Neural progenitor cell (in vitro differentiated cells): ENCODE measurements at regions not wholly inside any gene's neighbourhood (a gene's known extent, or its start where the extent isn't known, plus 50 kb on each side); places are given as distances from the start of the nearest gene placed in this dataset.

Source experiments
- DNase-seq: peaks from one replicate; pipeline ENCODE4 v3.0.0-alpha.2; 2016; ENCODE audit warnings: low spot score
- H2AFZ ChIP-seq: fragments of 200-600 bp; sonication (generic); replicated peaks from 2 replicates; pipeline ENCODE4 v1.6.1; 2016; ENCODE audit warnings: antibody characterized with exemption
- H3F3A ChIP-seq: fragments of 200-600 bp; sonication (generic); 2 replicates; pipeline ENCODE4 v1.6.1; 2016; ENCODE audit warnings: antibody characterized with exemption, low read depth
- H3K27ac ChIP-seq: fragments of 200-600 bp; sonication (generic); 2 replicates; pipeline ENCODE4 v1.5.1; 2016; ENCODE audit warnings: mild to moderate bottlenecking
- H3K27me3 ChIP-seq: fragments of 200-600 bp; sonication (generic); 2 replicates; pipeline ENCODE4 v1.6.1; 2016; ENCODE audit warnings: mild to moderate bottlenecking, moderate library complexity
- H3K36me3 ChIP-seq: fragments of 200-600 bp; sonication (generic); 2 replicates; pipeline ENCODE4 v1.5.1; 2016
- H3K4me1 ChIP-seq: fragments of 200-600 bp; sonication (generic); 2 replicates; pipeline ENCODE4 v1.6.1; 2016; ENCODE audit warnings: mixed run types
- H3K4me2 ChIP-seq: fragments of 200-600 bp; sonication (generic); 2 replicates; pipeline ENCODE4 v1.6.1; 2016
- H3K4me3 ChIP-seq: fragments of 200-600 bp; sonication (generic); 2 replicates; pipeline ENCODE4 v1.5.1; 2016
- H3K79me2 ChIP-seq: fragments of 200-600 bp; sonication (generic); 2 replicates; pipeline ENCODE4 v1.6.1; 2016; ENCODE audit warnings: low read depth
- H3K9ac ChIP-seq: fragments of 200-600 bp; sonication (generic); 2 replicates; pipeline ENCODE4 v1.6.1; 2016
- H3K9me3 ChIP-seq: fragments of 200-600 bp; sonication (generic); 2 replicates; pipeline ENCODE4 v1.5.1; 2016; ENCODE audit warnings: low read depth
- H4K20me1 ChIP-seq: fragments of 200-600 bp; sonication (generic); 2 replicates; pipeline ENCODE4 v1.6.1; 2016; ENCODE audit warnings: low read depth
- H3K27ac Mint-ChIP-seq: 3 replicates; pipeline ENCODE4 v1.8.0; 2021; ENCODE audit warnings: mixed read lengths
- H3K27me3 Mint-ChIP-seq: 2 replicates; pipeline ENCODE4 v1.8.0; 2022; ENCODE audit warnings: low read depth, mild to moderate bottlenecking, inconsistent platforms, moderate library complexity, mixed read lengths; ENCODE audit not compliant: insufficient read depth
- H3K36me3 Mint-ChIP-seq: 3 replicates; pipeline ENCODE4 v1.8.0; 2021; ENCODE audit warnings: mixed read lengths
- H3K4me1 Mint-ChIP-seq: 3 replicates; pipeline ENCODE4 v1.8.0; 2021; ENCODE audit warnings: mixed read lengths
- H3K4me3 Mint-ChIP-seq: 3 replicates; pipeline ENCODE4 v1.8.0; 2021; ENCODE audit warnings: mild to moderate bottlenecking, moderate library complexity, mixed read lengths
- H3K9me3 Mint-ChIP-seq: 3 replicates; pipeline ENCODE4 v1.8.0; 2020; ENCODE audit warnings: mixed read lengths
- EZH2 ChIP-seq: fragments of 200-600 bp; sonication (generic); IDR thresholded peaks from 2 replicates; pipeline ENCODE4 v1.6.1; 2017; ENCODE audit warnings: antibody characterized with exemption, mild to moderate bottlenecking, moderate library complexity
- EZH2phosphoT487 ChIP-seq: fragments of 200-600 bp; sonication (generic); IDR thresholded peaks from 2 replicates; pipeline ENCODE4 v1.6.1; 2017; ENCODE audit warnings: antibody characterized with exemption
- TF ChIP-seq, protein P1 (sequence below): fragments of 200-600 bp; sonication (generic); IDR thresholded peaks from 2 replicates; pipeline ENCODE4 v1.5.1; 2017; ENCODE audit warnings: antibody characterized with exemption, mild to moderate bottlenecking

GRCh38 chr7:25735674-25736242 is 416.2 kb upstream of the NFE2L3 start:
- H3K9me3 Mint-ChIP-seq, result peaks cover 8% of the 10 kb centered on the region
- H3K4me1 ChIP-seq, result peaks cover 32% of the 10 kb centered on the region

GRCh38 chr7:25738528-25738927 is 413.5 kb upstream of the NFE2L3 start:
- H3K27me3 ChIP-seq, result no peaks in the 10 kb centered on the region
- peaks cover 10% of the 10 kb centered on the region for H3K4me1 ChIP-seq
- peak overlapping the region; percentile 47 for H3K27ac Mint-ChIP-seq
- H3K9me3 Mint-ChIP-seq, result peaks cover 6% of the 10 kb centered on the region
- no peaks in the 10 kb centered on the region for H3K27me3 Mint-ChIP-seq
- TF ChIP-seq EZH2phosphoT487 (no peak), EZH2 (no peak)
- TF ChIP-seq, protein P1, sequence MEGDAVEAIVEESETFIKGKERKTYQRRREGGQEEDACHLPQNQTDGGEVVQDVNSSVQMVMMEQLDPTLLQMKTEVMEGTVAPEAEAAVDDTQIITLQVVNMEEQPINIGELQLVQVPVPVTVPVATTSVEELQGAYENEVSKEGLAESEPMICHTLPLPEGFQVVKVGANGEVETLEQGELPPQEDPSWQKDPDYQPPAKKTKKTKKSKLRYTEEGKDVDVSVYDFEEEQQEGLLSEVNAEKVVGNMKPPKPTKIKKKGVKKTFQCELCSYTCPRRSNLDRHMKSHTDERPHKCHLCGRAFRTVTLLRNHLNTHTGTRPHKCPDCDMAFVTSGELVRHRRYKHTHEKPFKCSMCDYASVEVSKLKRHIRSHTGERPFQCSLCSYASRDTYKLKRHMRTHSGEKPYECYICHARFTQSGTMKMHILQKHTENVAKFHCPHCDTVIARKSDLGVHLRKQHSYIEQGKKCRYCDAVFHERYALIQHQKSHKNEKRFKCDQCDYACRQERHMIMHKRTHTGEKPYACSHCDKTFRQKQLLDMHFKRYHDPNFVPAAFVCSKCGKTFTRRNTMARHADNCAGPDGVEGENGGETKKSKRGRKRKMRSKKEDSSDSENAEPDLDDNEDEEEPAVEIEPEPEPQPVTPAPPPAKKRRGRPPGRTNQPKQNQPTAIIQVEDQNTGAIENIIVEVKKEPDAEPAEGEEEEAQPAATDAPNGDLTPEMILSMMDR, result no peak
- no peak overlapping the region for H3K27ac ChIP-seq
- no peaks in the 10 kb centered on the region for H3K36me3 ChIP-seq
- no peak overlapping the region for H2AFZ ChIP-seq
- no peak overlapping the region for H3K4me2 ChIP-seq
- H3K4me3 ChIP-seq, result no peak overlapping the region
- H3K9me3 ChIP-seq, result no peaks in the 10 kb centered on the region
- no peak for DNase-seq
- no peak overlapping the region for H3K4me3 Mint-ChIP-seq
- no peaks in the 10 kb centered on the region for H3K79me2 ChIP-seq
- no peaks in the 10 kb centered on the region for H3K36me3 Mint-ChIP-seq
- no peaks in the 10 kb centered on the region for H4K20me1 ChIP-seq
- peaks cover 37% of the 10 kb centered on the region for H3K4me1 Mint-ChIP-seq
- no peaks in the 10 kb centered on the region for H3F3A ChIP-seq
- H3K9ac ChIP-seq, result no peak overlapping the region

More at GRCh38 chr7:25735674-25736242, 416.2 kb upstream of the NFE2L3 start:
- DNase-seq, result no peak
- Histone ChIP-seq H3K27me3 (no peaks in the 10 kb centered on the region), H3K36me3 (no peaks in the 10 kb centered on the region), H3K79me2 (no peaks in the 10 kb centered on the region), H3K4me3 (no peak overlapping the region), H3K27ac (no peak overlapping the region), H3K4me2 (no peak overlapping the region), H4K20me1 (no peaks in the 10 kb centered on the region), H3F3A (peaks cover 6% of the 10 kb centered on the region), H2AFZ (no peak overlapping the region), H3K9me3 (no peaks in the 10 kb centered on the region), H3K9ac (no peak overlapping the region)
- peak overlapping the region; percentile 7 for H3K27ac Mint-ChIP-seq
- TF ChIP-seq, protein P1, result no peak
- no peak for TF ChIP-seq EZH2phosphoT487
- TF ChIP-seq EZH2, result no peak
- H3K4me3 Mint-ChIP-seq, result no peak overlapping the region
- H3K36me3 Mint-ChIP-seq, result no peaks in the 10 kb centered on the region
- H3K4me1 Mint-ChIP-seq, result peaks cover 34% of the 10 kb centered on the region
- no peaks in the 10 kb centered on the region for H3K27me3 Mint-ChIP-seq

GRCh38 chr7:25739143-25739542 is 412.9 kb upstream of the NFE2L3 start:
- H3K9me3 ChIP-seq, result no peaks in the 10 kb centered on the region
- no peaks in the 10 kb centered on the region for H3K79me2 ChIP-seq
- H2AFZ ChIP-seq, result no peak overlapping the region
- H3K27ac Mint-ChIP-seq, result peak overlapping the region; percentile 70
- no peaks in the 10 kb centered on the region for H3K36me3 ChIP-seq
- no peak overlapping the region for H3K27ac ChIP-seq
- H3K4me1 Mint-ChIP-seq, result peaks cover 39% of the 10 kb centered on the region
- no peak overlapping the region for H3K4me2 ChIP-seq
- H3K27me3 Mint-ChIP-seq, result no peaks in the 10 kb centered on the region
- H3K27me3 ChIP-seq, result no peaks in the 10 kb centered on the region
- no peak overlapping the region for H3K4me3 Mint-ChIP-seq
- DNase-seq, result no peak
- no peak for TF ChIP-seq EZH2
- TF ChIP-seq, protein P1, result no peak
- no peak for TF ChIP-seq EZH2phosphoT487
- no peaks in the 10 kb centered on the region for H4K20me1 ChIP-seq
- peaks cover 4% of the 10 kb centered on the region for H3K9me3 Mint-ChIP-seq
- no peaks in the 10 kb centered on the region for H3F3A ChIP-seq
- H3K36me3 Mint-ChIP-seq, result no peaks in the 10 kb centered on the region
- H3K4me3 ChIP-seq, result no peak overlapping the region
- peaks cover 7% of the 10 kb centered on the region for H3K4me1 ChIP-seq
- no peak overlapping the region for H3K9ac ChIP-seq
